ENCODE measurements at regions not wholly inside any gene's neighbourhood (a gene's known extent, or its start where the extent isn't known, plus 50 kb on each side); places are given as distances from the start of the nearest gene placed in this dataset.

GRCh38 chr18:45213040-45213333 lies 402.3 kb upstream of the SLC14A2 start:
- TF ChIP-seq MYC (IDR thresholded peaks at IDR 0.05; ENCODE audit: low read depth, low read length) (no peak), POLR2A (IDR thresholded peaks at IDR 0.05; ENCODE audit: low read depth, low read length) (no peak), JUN (IDR thresholded peaks at IDR 0.05; ENCODE audit: borderline replicate concordance, insufficient read depth, insufficient read length, low read depth) (no peak), POLR2AphosphoS5 (IDR thresholded peaks at IDR 0.05; ENCODE audit: insufficient read depth, low read depth, low read length) (no peak), EZH2 (IDR thresholded peaks at IDR 0.05; ENCODE audit: borderline replicate concordance, low read depth, low read length, severe bottlenecking) (no peak), FOS (IDR thresholded peaks at IDR 0.05; ENCODE audit: borderline replicate concordance, insufficient read depth, low read length) (no peak), GATA2 (IDR thresholded peaks at IDR 0.05; ENCODE audit: insufficient read depth, insufficient read length, low read depth, low read length) (no peak)
- TF ChIP-seq, protein P1, sequence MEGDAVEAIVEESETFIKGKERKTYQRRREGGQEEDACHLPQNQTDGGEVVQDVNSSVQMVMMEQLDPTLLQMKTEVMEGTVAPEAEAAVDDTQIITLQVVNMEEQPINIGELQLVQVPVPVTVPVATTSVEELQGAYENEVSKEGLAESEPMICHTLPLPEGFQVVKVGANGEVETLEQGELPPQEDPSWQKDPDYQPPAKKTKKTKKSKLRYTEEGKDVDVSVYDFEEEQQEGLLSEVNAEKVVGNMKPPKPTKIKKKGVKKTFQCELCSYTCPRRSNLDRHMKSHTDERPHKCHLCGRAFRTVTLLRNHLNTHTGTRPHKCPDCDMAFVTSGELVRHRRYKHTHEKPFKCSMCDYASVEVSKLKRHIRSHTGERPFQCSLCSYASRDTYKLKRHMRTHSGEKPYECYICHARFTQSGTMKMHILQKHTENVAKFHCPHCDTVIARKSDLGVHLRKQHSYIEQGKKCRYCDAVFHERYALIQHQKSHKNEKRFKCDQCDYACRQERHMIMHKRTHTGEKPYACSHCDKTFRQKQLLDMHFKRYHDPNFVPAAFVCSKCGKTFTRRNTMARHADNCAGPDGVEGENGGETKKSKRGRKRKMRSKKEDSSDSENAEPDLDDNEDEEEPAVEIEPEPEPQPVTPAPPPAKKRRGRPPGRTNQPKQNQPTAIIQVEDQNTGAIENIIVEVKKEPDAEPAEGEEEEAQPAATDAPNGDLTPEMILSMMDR (IDR thresholded peaks at IDR 0.05; ENCODE audit: extremely low read depth in 1 of 2, insufficient read depth in 1 of 2, low read depth in 1 of 2, low read length in 2 of 2): no peak
- TF ChIP-seq, protein P2, sequence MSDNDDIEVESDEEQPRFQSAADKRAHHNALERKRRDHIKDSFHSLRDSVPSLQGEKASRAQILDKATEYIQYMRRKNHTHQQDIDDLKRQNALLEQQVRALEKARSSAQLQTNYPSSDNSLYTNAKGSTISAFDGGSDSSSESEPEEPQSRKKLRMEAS (IDR thresholded peaks at IDR 0.05; ENCODE audit: insufficient read depth, insufficient read length): no peak

Measured in endothelial cell of umbilical vein (primary cell).